SU-DHL-6 (cell line): ENCODE measurements at regions not wholly inside any gene's neighbourhood (a gene's known extent, or its start where the extent isn't known, plus 50 kb on each side); places are given as distances from the start of the nearest gene placed in this dataset.

Source experiments
- EZH2phosphoT487 ChIP-seq: fragments of 200-600 bp; sonication (generic), shearing (Covaris generic); conservative IDR thresholded peaks from 2 replicates; pipeline ENCODE4 v1.6.1; 2018; ENCODE audit warnings: mild to moderate bottlenecking, antibody characterized with exemption, low read length, moderate library complexity, mixed read lengths
- TF ChIP-seq, protein P1 (sequence below): fragments of 200-600 bp; sonication (generic); IDR thresholded peaks from one replicate; pipeline ENCODE4 v1.5.1; 2017; ENCODE audit warnings: antibody characterized with exemption, mild to moderate bottlenecking, low read length, moderate library complexity; ENCODE audit not compliant: insufficient read depth, poor library complexity, severe bottlenecking

DNA sequence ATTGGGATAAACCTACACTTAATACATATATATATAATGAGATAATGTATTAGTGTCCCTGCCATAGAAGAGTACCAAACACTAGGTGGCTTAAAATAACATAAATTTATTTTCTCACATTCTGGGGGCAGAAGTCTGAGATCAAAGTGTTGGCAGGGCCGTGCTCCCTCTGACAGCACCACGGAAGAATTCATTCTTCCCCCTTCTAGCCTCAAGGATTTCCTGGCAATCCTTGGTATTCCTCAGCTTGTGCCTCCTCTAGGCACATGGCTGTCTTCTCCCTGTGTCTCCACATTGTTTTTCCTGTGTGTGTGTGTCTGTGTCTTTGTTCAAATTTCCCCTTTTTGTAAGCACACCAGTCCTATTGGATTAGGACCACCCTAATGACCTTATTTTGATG is 115.2 kb upstream of the AGBL1 start:
- TF ChIP-seq, protein P1, sequence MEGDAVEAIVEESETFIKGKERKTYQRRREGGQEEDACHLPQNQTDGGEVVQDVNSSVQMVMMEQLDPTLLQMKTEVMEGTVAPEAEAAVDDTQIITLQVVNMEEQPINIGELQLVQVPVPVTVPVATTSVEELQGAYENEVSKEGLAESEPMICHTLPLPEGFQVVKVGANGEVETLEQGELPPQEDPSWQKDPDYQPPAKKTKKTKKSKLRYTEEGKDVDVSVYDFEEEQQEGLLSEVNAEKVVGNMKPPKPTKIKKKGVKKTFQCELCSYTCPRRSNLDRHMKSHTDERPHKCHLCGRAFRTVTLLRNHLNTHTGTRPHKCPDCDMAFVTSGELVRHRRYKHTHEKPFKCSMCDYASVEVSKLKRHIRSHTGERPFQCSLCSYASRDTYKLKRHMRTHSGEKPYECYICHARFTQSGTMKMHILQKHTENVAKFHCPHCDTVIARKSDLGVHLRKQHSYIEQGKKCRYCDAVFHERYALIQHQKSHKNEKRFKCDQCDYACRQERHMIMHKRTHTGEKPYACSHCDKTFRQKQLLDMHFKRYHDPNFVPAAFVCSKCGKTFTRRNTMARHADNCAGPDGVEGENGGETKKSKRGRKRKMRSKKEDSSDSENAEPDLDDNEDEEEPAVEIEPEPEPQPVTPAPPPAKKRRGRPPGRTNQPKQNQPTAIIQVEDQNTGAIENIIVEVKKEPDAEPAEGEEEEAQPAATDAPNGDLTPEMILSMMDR, result no peak
- TF ChIP-seq EZH2phosphoT487, result no peak
